ENCODE measurements at regions not wholly inside any gene's neighbourhood (a gene's known extent, or its start where the extent isn't known, plus 50 kb on each side); places are given as distances from the start of the nearest gene placed in this dataset.

DNA sequence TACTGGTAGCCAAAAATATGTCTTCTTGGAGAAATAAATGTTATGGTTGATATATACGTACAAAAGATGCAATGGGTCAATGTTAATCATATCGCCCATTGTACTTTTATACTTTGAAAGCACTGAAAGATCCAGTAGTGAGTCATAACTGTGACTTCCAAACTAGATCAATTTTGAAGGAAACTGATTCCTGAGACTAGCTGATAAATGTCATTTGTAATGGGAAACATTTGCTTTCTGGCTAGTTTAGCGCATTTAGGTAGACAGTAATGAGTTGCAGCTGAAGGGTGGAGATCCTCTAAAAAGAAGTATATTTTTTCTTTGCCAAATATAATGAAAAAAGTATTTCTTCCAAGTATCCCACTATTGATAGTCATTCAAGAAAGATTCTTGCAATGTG is 53.5 kb upstream of the ARHGAP21 start (continued):
- TF ChIP-seq RELB (IDR thresholded peaks at IDR 0.05; ENCODE audit: low read depth) (no peak), CEBPZ (IDR thresholded peaks at IDR 0.05; ENCODE audit: low read depth, low read length) (no peak), BCL3 (IDR thresholded peaks at IDR 0.05; ENCODE audit: borderline replicate concordance, insufficient read depth, low read depth, low read length, poor library complexity, severe bottlenecking) (no peak), SREBF2 (IDR thresholded peaks at IDR 0.05; ENCODE audit: low read length) (no peak)

- BruUV-seq (replicated peaks) = no TSS peak
- Histone ChIP-seq H3K9me3 (replicated peaks; ENCODE audit: control insufficient read depth, insufficient read depth, low read length) (no peaks in the 10 kb centered on the region), H2AFZ (ENCODE audit: control insufficient read depth, low read depth, low read length) (no peak overlapping the region), H3K4me2 (ENCODE audit: control insufficient read depth, insufficient read depth) (no peak overlapping the region), H3K4me3 (no peak overlapping the region), H3K36me3 (ENCODE audit: control insufficient read depth in 2 of 2, insufficient read depth in 2 of 2, low read length in 1 of 2) (no peaks in the 10 kb centered on the region), H4K20me1 (ENCODE audit: control insufficient read depth, insufficient read depth) (no peaks in the 10 kb centered on the region), H3K27ac (ENCODE audit: control insufficient read depth, insufficient read depth) (no peak overlapping the region), H3K27me3 (replicated peaks in 1 of 2; ENCODE audit: control insufficient read depth in 2 of 2, insufficient read depth in 2 of 2, low read length in 1 of 2) (no peaks in the 10 kb centered on the region), H3K4me1 (ENCODE audit: control insufficient read depth, insufficient read depth, low read length) (no peaks in the 10 kb centered on the region), H3K9ac (ENCODE audit: control insufficient read depth, insufficient read depth, low read length) (no peak overlapping the region), H3K79me2 (ENCODE audit: control insufficient read depth, insufficient read depth, low read length) (no peaks in the 10 kb centered on the region)
- ChIA-PET CTCF (interaction anchor here (1.1 kb wide), 1 partner anchor 125 kb away, joined by 3 read pairs; no protein-coding TSS in a partner anchor), RAD21 (ENCODE audit: unreplicated experiment) (interaction anchor here (0.5 kb wide), 1 partner anchor 97 kb away, joined by 3 read pairs; no protein-coding TSS in a partner anchor), SMC1A (ENCODE audit: uncharacterized antibody, unreplicated experiment) (interaction anchor here (0.7 to 0.9 kb wide), 2 partner anchors 39 to 47 kb away, joined by 3 read pairs; no protein-coding TSS in a partner anchor), POLR2A (no interaction called here)
- 42% methylated on average over 3 of the region's 3 CpGs for WGBS (ENCODE audit: insufficient coverage, insufficient replicate concordance, low lambda C conversion rate, missing lambda C conversion rate)
- intact Hi-C loops (cut with micrococcal nuclease; ENCODE audit: unreplicated experiment) = no loop called here
- DNase-seq (ENCODE audit: low read depth, low spot score) = no peak
- no peak for ATAC-seq
- in situ Hi-C loops (cut with MboI) = no loop called here
- FAIRE-seq = no peak
- TF ChIP-seq RUNX3 (IDR thresholded peaks at IDR 0.05; ENCODE audit: low read length) (no peak), CHD2 (IDR thresholded peaks at IDR 0.05; ENCODE audit: borderline replicate concordance, low read depth, low read length) (no peak), ZSCAN29 (IDR thresholded peaks at IDR 0.05) (no peak), NBN (IDR thresholded peaks at IDR 0.05) (no peak), TCF7 (IDR thresholded peaks at IDR 0.05; ENCODE audit: borderline replicate concordance) (no peak), EZH2 (IDR thresholded peaks at IDR 0.05; ENCODE audit: borderline replicate concordance, control insufficient read depth, low read depth, low read length) (no peak), CBX5 (IDR thresholded peaks at IDR 0.05; ENCODE audit: low read depth) (no peak)
- TF ChIP-seq, protein P1, sequence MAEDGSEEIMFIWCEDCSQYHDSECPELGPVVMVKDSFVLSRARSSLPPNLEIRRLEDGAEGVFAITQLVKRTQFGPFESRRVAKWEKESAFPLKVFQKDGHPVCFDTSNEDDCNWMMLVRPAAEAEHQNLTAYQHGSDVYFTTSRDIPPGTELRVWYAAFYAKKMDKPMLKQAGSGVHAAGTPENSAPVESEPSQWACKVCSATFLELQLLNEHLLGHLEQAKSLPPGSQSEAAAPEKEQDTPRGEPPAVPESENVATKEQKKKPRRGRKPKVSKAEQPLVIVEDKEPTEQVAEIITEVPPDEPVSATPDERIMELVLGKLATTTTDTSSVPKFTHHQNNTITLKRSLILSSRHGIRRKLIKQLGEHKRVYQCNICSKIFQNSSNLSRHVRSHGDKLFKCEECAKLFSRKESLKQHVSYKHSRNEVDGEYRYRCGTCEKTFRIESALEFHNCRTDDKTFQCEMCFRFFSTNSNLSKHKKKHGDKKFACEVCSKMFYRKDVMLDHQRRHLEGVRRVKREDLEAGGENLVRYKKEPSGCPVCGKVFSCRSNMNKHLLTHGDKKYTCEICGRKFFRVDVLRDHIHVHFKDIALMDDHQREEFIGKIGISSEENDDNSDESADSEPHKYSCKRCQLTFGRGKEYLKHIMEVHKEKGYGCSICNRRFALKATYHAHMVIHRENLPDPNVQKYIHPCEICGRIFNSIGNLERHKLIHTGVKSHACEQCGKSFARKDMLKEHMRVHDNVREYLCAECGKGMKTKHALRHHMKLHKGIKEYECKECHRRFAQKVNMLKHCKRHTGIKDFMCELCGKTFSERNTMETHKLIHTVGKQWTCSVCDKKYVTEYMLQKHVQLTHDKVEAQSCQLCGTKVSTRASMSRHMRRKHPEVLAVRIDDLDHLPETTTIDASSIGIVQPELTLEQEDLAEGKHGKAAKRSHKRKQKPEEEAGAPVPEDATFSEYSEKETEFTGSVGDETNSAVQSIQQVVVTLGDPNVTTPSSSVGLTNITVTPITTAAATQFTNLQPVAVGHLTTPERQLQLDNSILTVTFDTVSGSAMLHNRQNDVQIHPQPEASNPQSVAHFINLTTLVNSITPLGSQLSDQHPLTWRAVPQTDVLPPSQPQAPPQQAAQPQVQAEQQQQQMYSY (CRISPR knock-in tag; IDR thresholded peaks at IDR 0.05) = no peak
Measured at GRCh38 chr10:24773939-24774589, 50.4 kb upstream of the ARHGAP21 start.
